Omental fat pad (tissue), 3 donors: ENCODE measurements at regions not wholly inside any gene's neighbourhood (a gene's known extent, or its start where the extent isn't known, plus 50 kb on each side); places are given as distances from the start of the nearest gene placed in this dataset.
"Not testable (repeated sequence)": the region's sequence is repeated elsewhere in the genome, so short reads cannot be mapped to it uniquely, and the experiment has no call there.

ENCODE experiments used
- ATAC-seq: fragments of 150-250 bp; one replicate; pipeline ENCODE4 v1.9.1; 2016; ENCODE audit warnings: mild to moderate bottlenecking, moderate library complexity; ENCODE audit not compliant: low FRiP score
- DNase-seq: peaks from one replicate; pipeline ENCODE4 v3.0.0-alpha.2; 2019; ENCODE audit warnings: low spot score
- TF ChIP-seq, protein P1 (sequence below), 3 donors: fragments of 450-650 bp; IDR thresholded peaks; one replicate each; pipeline ENCODE4 v1.5.1; 2016 to 2017; ENCODE audit warnings: antibody characterized with exemption in 3 of 3, mild to moderate bottlenecking in 3 of 3, moderate library complexity in 2 of 3

DNA sequence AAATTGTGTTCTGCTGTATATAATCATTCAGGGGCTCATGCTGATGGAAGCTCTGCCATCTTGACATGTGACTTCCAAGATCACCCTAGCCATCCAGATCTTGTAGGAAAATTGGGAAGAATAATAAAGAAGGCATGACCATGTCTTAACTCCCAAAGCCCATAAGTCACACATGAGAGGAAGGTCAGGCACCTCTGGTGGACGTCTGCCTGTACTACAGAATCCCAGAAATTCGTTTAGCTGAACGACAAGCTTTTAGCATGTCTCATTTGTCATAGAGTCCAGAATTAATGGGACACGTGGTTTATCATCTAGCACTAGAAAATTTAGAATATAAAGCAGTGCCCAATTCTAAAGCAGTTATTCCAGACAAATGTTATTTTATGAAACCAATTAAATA, 212.7 kb downstream of the CENPC start:
- DNase-seq (no peak), ATAC-seq (no peak)
- TF ChIP-seq, protein P1, sequence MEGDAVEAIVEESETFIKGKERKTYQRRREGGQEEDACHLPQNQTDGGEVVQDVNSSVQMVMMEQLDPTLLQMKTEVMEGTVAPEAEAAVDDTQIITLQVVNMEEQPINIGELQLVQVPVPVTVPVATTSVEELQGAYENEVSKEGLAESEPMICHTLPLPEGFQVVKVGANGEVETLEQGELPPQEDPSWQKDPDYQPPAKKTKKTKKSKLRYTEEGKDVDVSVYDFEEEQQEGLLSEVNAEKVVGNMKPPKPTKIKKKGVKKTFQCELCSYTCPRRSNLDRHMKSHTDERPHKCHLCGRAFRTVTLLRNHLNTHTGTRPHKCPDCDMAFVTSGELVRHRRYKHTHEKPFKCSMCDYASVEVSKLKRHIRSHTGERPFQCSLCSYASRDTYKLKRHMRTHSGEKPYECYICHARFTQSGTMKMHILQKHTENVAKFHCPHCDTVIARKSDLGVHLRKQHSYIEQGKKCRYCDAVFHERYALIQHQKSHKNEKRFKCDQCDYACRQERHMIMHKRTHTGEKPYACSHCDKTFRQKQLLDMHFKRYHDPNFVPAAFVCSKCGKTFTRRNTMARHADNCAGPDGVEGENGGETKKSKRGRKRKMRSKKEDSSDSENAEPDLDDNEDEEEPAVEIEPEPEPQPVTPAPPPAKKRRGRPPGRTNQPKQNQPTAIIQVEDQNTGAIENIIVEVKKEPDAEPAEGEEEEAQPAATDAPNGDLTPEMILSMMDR (IDR thresholded peaks at IDR 0.05), result no peak

DNA sequence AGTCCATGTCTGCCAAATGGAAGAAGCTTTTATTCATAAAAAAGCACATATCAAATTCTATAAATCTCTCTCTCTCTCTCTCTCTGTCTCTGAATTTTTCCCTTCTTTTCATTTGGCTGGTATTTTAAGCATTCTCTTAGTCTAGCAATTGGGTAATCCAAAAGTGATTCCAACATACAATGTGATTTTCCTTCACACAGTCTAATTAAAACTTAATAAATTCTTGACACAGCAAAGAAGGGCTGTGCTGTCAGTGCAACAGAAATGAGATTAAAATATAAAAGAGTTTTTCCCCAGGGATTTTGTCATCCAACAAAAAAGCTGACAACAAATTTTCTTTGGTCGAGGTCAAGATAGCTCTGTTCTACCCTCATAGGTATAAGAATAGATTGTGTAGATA, 216.9 kb downstream of the CENPC start:
- no peak for ATAC-seq

DNA sequence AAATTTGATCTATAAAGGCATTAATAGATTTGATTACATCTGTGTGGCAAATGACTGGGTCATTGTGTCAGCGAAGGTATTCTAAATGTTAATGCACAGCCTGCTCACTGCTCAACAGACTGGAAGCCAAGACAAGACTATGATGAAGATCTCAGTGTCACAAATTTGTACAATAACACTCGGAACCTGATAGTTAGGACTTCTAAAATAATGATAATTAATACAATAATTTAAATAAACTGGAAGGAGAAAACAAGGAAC, 217.4 kb downstream of the CENPC start:
- TF ChIP-seq, protein P1 (IDR thresholded peaks at IDR 0.05), result no peak
- DNase-seq (no peak), ATAC-seq (no peak)

More for the DNA sequence above, 216.9 kb downstream of the CENPC start:
- TF ChIP-seq, protein P1 (IDR thresholded peaks at IDR 0.05), result no peak
- no peak for DNase-seq

DNA sequence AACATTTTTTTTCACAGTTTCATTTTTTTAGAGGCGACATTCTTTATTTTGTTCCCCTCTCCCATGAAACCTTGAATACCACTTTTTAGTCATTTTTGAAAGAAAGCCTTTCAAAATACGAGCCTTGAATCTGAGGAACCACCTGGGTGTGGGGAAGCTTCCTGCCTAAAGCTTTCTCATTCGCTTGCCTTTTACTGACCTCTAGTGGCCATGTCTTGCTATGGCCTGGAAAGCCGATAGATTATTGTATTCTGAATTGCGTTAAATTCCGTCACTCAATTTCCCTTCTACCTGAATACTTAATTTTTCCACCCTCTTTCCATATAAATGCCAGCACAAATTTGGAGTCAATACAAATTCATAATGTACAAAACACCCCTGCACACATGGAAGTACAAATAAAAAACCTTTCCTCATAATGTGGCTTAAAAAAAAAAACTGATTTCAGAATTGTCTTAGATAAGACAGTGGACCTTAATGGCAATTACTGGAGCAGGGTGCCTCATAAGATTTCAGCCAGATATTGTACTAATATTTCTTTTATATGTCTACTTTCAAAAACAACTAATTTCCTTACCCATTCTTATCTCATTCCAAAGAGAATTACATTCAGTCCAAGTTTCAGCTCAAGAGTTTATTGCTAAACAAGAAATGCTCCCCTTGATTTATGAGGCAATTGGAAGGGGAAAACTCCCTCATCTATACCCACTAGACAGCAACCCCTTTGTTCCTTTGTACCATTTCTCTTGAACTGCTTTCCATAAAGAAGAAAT, 217.9 kb downstream of the CENPC start:
- ATAC-seq (no peak), DNase-seq (no peak)
- TF ChIP-seq, protein P1 (IDR thresholded peaks at IDR 0.05), result no peak

DNA sequence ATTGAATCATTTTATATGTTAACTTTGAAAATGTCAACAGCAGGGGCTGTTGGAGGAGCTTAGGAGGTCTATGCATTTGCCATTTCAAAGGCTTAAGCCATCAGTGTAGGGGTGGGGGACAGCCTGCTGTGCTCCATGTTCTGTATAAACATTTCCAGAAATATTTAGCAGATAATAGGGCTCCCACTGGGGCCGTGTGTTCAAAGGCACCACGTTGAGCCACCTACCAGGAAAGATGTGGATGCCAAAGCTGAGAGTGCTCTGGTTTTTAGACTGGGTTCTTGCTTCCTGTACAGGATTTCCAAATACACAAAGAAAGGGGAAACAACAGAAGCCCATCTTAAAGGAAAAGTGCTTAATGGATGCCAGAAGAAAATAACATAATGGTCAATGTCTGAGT, 219.5 kb downstream of the CENPC start:
- ATAC-seq (no peak), DNase-seq (no peak)
- TF ChIP-seq, protein P1 (IDR thresholded peaks at IDR 0.05), result no peak

DNA sequence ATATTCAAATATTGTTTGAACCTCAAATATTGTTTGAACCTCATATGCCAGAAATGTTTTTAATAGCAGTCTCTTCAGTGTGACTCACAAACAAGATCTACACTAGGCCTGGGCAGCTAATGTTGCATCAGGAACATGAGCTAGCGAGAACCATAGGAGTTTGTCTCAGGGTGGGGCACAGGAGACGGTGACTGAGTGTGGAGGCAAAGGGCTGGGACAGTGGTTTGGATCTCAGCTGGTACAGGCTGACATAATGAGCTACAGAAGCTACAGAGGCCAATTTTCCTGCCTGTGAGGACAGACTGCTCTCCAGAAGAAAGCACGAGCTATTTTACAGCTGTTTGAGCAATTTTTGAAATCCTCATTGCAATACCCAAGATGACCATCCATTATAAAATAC, 224.7 kb downstream of the CENPC start:
- TF ChIP-seq, protein P1 (IDR thresholded peaks at IDR 0.05), result no peak
- ATAC-seq (no peak), DNase-seq (no peak)

DNA sequence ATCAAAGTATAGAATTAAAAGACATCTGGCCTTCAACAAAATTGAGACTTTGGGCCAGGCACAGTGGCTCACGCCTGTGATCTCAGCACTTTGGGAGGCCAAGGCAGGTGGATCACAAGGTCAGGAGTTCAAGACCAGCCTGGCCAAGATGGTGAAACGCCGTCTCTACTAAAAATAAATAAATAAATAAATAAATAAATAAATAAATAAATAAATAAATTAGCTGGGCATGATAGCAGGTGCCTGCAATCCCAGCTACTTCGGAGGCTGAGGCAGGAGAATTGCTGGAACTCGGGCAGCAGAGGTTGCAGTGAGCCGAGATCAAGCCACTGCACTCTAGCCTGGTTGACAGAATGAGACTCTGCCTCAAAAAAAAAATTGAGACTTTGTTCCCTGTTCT, 225.7 kb downstream of the CENPC start:
- ATAC-seq, DNase-seq: not testable (repeated sequence)

DNA sequence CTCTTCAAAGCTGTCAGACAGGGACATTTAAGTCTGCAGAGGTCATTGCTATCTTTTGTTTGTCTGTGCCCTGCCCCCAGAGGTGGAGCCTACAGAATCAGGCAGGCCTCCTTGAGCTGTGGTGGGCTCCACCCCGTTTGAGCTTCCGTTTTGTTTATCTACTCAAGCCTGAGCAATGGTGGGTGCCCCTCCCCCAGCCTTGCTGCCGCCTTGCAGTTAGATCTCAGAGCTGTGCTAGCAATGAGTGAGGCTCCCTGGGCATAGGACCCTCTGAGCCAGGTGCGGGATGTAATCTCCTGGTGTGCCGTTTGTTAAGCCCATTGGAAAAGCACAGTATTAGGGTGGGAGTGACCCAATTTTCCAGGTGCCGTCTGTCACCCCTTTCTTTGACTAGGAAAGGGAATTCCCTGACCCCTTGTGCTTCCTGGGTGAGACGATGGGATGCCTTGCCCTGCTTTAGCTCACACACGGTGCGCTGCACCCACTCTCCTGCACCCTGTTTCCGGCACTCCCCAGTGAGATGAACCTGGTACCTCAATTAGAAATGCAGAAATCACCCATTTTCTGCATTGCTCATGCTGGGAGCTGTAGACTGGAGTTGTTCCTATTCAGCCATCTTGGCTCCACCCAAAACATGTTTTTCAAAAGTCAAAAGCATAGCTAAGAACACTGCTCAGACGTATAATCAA, 244.7 kb downstream of the CENPC start:
- not testable (repeated sequence) for ATAC-seq

More for the DNA sequence above, 244.7 kb downstream of the CENPC start:
- not testable (repeated sequence) for DNase-seq
